NCI-H2081 treated with DMSO at 0.1 percent for 48 hours (cell line): ENCODE measurements at regions not wholly inside any gene's neighbourhood (a gene's known extent, or its start where the extent isn't known, plus 50 kb on each side); places are given as distances from the start of the nearest gene placed in this dataset.

Experiments
- DNase-seq: peaks from one replicate; lab custom pipeline; 2025; lab: John Stamatoyannopoulos, UW

DNA sequence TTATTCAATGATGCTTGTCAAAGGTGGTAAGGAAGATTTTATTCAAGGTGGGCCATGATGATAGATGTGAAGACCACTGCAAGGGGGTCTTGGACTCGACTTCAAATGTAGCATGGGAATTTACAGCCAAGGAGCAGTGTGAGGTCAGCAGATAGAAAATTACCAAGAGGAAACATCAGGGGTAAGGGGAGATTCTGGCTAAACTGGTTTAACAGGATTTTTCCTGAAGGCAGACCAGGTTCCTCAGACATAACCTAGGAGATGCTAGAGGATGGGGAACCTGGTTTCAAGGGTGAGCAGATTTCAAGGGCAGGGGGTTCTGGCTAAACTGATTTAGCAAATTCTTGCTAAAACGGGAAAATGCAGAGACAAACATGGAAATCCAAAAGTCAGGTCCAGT is 464.9 kb downstream of the TAFA4 start:
- no peak for DNase-seq

- no peak for DNase-seq
These were observed 473.8 kb downstream of the TAFA4 start for GRCh38 chr3:68458581-68458980.

DNA sequence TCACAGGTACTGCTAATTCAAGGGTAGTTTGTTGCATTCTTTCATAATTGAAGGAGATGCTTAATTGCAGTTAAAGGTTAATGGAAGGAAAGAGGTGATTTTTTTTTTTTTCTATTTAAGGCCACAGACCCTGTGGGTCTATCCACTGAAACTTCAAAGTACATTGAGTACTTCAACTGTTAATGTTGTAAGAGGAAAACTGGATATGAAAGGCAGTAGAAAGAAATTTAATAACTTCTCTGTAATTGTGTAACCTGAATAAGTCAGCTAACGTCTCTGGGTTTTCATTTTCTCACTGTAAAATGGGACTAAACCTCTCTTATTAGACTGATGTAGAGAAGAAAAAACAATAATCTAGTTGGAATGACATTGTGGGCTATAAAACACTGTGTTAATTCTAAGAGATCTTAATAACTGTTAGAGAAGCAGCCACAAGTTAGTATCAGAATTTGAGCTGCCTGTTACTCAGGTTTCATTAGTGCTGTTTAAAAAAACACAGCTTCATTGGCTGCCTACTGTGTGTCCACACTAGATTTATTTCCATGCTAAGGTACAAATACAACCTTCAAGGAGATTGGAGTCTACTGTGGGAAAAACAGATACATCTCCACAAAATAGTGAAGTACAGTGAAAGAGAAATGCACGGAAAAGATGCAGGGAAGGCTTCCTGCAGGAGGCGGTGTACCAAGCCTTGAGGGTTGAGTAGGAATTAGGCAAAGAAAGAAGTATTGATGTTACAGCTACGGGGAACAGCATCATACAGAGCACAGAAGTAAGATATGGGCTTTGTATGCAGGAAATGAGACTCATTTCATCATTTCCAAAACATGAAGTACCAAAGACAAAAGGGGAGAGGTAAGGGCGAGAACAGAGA is 483.6 kb downstream of the TAFA4 start:
- no peak for DNase-seq

DNA sequence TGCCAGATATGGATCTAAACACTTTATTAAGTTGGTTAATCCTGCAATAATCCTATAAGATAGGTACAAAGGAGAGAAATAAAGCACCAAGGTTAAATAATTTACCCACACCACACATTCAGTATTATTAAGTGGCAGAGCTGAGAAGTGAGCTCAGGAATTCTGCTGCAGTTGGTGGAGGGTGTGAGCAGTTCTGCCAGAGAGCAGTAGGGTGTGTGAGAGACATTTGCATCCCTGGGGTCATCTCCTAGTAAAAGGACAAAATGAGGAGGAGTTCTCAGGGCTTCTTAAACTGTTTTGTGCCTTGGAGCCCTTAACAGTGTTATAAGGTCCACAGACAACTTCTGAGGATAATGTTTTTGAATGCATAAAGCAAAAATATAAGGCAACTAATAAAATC is 484.5 kb downstream of the TAFA4 start:
- no peak for DNase-seq

DNA sequence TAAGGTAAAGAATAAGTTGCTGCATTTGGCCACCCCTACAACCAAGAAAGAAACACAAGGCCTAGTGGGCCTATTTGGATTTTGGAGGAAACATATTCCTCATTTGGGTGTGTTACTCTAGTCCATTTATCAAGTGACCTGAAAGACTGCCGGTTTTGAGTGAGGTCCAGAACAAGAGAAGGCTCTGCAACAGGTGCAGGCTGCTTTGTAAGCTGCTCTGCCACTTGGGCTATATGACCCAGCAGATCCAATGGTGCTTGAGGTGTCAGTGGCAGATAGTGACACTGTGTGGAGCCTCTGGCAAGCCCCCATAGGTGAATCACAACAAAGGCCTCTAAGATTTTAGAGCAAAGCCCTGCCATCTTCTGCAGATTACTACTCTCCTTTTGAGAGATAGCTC is 491.3 kb downstream of the TAFA4 start:
- no peak for DNase-seq

GRCh38 chr3:68436619-68437401 is 495.5 kb downstream of the TAFA4 start:
- no peak for DNase-seq

- no peak for DNase-seq
These were observed 503.9 kb downstream of the TAFA4 start for GRCh38 chr3:68428495-68428894.

DNA sequence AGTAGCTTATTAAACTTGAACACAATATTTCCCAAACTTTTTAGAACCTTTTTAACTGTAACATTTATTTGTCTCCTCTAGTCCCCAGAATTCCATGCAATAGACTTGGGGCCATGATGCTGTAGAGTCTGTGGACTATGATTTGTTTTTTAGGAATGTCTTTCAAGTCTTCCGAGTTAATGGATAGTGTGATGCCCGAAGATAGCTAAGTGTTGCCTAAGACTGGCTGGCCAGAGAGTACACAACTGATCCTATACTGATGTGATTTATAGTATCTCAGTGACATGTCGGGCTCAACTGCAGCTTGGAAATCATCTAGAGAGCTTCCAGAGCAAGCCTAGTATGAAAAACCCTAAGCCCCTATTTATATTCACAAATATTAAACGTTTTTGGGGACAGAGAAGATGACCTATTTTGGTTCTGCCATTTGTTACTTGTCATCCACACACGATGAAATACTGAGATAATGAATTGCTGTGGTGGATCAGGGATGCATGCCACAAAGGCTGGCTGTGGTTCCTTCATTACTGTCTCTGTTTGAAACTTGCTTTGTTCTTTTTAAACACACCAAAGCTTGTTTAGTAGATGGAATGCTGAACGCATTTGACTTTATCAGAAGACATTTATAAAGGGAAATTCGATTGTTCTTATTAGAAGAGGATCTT is 507.4 kb downstream of the TAFA4 start:
- no peak for DNase-seq

- no peak for DNase-seq
These were observed 523.7 kb downstream of the TAFA4 start for GRCh38 chr3:68408626-68409025.

GRCh38 chr3:68403741-68404140 is 528.6 kb downstream of the TAFA4 start:
- no peak for DNase-seq

DNA sequence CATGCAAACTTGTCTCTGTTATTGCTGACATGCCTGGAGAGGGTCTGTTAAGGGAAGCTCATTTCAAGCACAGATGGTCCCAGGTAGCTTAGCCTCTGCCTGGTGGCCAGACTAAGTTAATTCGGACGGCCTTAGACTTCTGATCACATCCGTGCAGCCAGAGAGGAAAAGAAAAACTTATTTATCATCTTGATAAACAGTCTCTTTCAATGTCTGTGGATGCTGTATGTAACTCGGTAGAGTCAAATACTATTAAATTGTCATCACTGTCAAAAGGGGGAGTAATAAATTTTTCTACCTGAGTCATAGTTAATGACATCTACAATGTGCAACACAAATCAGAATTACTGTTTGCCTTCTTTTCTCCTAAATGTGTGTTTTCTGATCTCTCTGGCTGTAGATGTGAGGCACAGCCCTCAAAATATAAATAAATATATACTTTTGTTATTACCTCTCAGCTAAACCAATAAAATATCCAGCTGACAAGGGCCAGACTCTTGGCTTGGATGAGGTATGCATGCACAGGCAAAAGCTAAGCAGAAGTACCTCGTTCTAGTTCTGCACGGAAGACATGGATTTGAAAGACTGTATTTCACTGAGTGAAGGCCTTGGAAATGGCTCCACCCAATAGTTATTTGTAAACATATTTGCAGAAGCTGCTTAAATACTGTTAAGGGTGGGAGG is 530.0 kb downstream of the TAFA4 start:
- no peak for DNase-seq

GRCh38 chr3:68378631-68379030 is 553.7 kb downstream of the TAFA4 start:
- no peak for DNase-seq

DNA sequence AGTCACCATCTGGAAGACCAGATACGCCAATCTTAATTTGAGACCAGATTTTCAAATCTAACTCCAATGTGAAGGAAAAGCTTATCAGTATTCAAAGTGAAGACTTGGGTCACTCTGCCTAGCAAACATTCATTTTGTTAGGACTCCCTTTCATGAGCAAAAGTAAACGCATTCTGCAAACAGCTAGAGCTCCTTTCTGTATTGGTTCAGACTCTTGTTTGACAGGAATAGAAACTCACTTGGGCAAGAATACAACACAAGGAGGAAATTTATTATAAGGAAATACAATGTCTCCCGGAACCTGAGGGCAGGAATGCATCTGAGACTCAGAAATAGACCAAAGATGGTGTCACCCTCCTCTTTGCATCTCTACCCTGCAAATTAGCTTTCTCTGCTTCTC is 558.6 kb downstream of the TAFA4 start:
- no peak for DNase-seq

DNA sequence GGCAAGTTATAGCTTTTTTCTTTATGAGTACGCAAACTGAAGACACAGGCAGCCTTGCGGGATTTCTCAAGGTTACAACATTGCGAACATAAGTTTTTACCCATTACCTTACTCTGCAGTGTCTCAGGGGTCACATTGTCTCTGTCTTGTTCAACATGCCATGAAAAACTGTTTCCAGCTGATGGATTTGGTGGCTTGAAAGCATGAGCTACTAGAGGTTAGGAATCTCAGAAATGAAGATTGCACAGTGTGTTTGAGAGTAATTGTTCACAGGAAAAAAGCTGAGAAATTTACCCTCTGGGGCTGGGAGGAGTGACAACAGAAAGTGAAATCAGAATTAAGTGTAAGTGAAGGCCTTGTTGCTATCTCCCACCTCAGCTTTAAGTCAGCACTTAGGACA is 568.6 kb downstream of the TAFA4 start:
- no peak for DNase-seq

DNA sequence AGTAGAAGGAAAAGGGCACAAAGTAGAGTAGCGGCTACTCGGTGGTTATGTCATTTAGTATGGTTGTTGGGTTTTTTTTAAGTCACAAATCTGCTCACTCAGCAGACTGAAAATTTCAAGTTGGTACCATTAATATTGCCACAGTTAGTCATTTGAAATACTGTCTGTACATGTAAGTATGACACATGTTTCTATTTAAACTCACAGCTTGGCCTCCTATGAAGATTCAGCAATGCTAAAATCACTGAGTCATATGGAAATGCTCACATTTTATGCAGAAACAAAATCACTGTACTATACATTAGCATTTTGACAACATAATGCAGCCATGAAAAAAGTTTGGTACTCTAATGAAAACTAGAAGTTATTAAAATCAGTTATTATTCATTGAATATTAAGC is 571.9 kb downstream of the TAFA4 start:
- DNase-seq = no peak

DNA sequence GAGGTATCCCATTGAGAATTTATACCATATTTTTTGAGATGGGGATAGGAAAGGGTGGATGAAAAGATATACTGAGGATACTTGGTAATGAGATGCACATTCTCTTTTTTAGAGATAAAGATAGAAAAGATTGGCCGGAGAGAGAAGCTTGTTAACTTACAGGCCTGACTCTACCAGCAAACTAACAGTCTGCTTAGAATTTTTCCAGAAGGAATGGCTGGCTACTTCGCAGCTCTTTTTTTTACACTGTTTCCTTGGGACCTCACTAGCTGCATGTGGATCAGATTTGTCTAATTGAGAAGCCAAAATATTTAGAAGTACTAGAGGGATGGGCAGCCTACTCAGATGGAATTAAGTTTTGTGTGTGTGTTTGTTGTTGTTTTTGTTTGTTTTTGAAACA is 586.6 kb downstream of the TAFA4 start:
- no peak for DNase-seq

DNA sequence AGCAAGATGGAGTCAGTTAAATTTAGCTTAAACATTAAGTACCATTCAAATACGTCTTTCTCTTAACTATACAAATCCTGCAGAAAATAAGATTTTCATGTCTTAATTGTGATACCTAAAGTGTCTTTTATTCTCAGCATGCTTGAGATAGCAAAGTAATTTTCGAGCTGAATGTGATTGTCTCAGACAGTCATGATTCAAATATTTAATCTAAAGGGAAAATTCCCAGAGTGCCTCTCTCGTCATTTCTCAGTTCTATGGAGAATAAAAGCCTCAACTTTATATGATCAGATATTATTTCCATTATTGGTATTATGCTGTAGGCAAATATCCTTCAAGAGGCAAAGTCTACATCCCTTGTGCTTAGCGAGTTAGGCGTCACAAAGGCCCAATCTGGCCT is 589.9 kb downstream of the TAFA4 start:
- no peak for DNase-seq

GRCh38 chr3:68336042-68336441 is 596.3 kb downstream of the TAFA4 start:
- DNase-seq = no peak

GRCh38 chr3:68334367-68334986 is 597.9 kb downstream of the TAFA4 start:
- DNase-seq = no peak

DNA sequence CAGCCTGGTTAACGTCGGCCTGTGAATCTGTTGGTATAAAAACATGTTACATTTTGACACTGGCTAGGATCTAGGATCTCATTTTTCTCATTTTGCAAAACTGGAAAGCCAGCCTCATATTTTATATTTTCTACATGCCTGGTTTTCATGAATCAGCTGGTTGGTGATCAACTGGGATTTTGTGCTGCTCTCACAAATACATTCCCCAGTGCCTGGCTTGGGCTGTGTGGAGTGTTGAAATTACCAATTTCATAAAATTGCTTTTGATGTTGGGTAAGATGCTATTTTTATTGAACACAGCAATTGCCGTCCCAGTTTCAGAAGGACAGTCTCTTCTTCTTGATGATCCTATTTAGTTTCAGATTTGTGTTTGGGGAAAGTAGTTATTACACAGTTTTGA is 604.3 kb downstream of the TAFA4 start:
- no peak for DNase-seq

GRCh38 chr3:68315964-68316363 is 616.4 kb downstream of the TAFA4 start:
- no peak for DNase-seq

DNA sequence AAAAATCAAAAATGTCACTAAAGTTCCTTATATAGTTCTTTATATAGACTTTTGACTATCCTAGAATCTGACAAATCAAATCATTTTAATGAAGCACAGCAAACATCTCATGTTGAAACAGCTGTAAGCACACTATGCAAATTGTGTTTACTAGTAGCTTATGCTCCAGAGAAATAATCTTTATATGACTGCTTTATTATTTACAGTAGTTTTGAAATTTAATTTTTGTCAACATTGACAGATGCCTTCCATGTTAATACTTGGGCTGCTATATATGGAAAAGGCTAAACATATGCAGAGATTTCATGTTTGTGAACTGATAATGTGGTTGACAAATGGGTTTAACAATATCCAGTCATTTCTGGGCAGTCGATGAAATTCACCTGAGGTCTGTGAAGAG is 616.8 kb downstream of the TAFA4 start:
- no peak for DNase-seq
